ENCODE measurements at regions not wholly inside any gene's neighbourhood (a gene's known extent, or its start where the extent isn't known, plus 50 kb on each side); places are given as distances from the start of the nearest gene placed in this dataset.

GRCh38 chr20:1761116-1761515 lies 103.5 kb upstream of the SIRPG start:
- no peaks in the 10 kb centered on the region for H4K20me1 ChIP-seq (ENCODE audit: low read length)
- ChIA-PET POLR2A (ENCODE audit: unreplicated experiment) (interaction anchor here (0.6 kb wide), 1 partner anchor 86 kb away, joined by 3 read pairs; no protein-coding TSS in a partner anchor), CTCF (interaction anchor here (0.6 kb wide), 1 partner anchor 38 kb away, joined by 3 read pairs; no protein-coding TSS in a partner anchor)
- no peaks in the 10 kb centered on the region for H3K27me3 ChIP-seq (ENCODE audit: low read length)
- H3K9ac ChIP-seq (ENCODE audit: low read length): peak overlapping the region; percentile 31
- H2AFZ ChIP-seq (ENCODE audit: low read length): peak overlapping the region; percentile 46
- TF ChIP-seq CTCF (conservative IDR thresholded peaks at IDR 0.05; ENCODE audit: low read depth, low read length) (no peak), EZH2 (IDR thresholded peaks at IDR 0.05; ENCODE audit: low read length, unreplicated experiment) (no peak), EZH2phosphoT487 (IDR thresholded peaks at IDR 0.05; ENCODE audit: borderline replicate concordance, low read length) (no peak)
- no peaks in the 10 kb centered on the region for H3K9me3 ChIP-seq (ENCODE audit: low read length)
- H3K4me1 ChIP-seq (ENCODE audit: insufficient read depth, low read length): peaks cover 45% of the 10 kb centered on the region
- H3K79me2 ChIP-seq (ENCODE audit: low read length): no peaks in the 10 kb centered on the region
- DNase-seq (peak; percentile 93), ATAC-seq (peak; percentile 79)
- H3K36me3 ChIP-seq (ENCODE audit: low read depth, low read length): no peaks in the 10 kb centered on the region
- no TSS peak for BruUV-seq (replicated peaks)
- H3K27ac ChIP-seq (ENCODE audit: low read length): peak overlapping the region; percentile 64
- peak overlapping the region; percentile 36 for H3K4me2 ChIP-seq (ENCODE audit: low read length)
- no peaks in the 10 kb centered on the region for H3F3A ChIP-seq (ENCODE audit: low read length, unreplicated experiment)
- H3K4me3 ChIP-seq (ENCODE audit: low read length): no peak overlapping the region
- intact Hi-C loops (cut with micrococcal nuclease): loop anchor here (5.0 kb wide), 1 partner anchor 411 kb away; no protein-coding TSS in a partner anchor
- no peaks in the 10 kb centered on the region for H3K9me2 ChIP-seq (replicated peaks; ENCODE audit: low read length)

- H4K20me1 ChIP-seq (ENCODE audit: low read length): no peaks in the 10 kb centered on the region
- H3K4me2 ChIP-seq (ENCODE audit: low read length): no peak overlapping the region
- ChIA-PET CTCF (interaction anchor here (0.6 kb wide), 2 partner anchors 187 to 1114 kb away, joined by 3 read pairs; no protein-coding TSS in a partner anchor), POLR2A (ENCODE audit: unreplicated experiment) (no interaction called here)
- no TSS peak for BruUV-seq (replicated peaks)
- ATAC-seq (no peak), DNase-seq (no peak)
- H3K4me1 ChIP-seq (ENCODE audit: insufficient read depth, low read length): peaks cover 35% of the 10 kb centered on the region
- no peak overlapping the region for H3K4me3 ChIP-seq (ENCODE audit: low read length)
- no peaks in the 10 kb centered on the region for H3K9me2 ChIP-seq (replicated peaks; ENCODE audit: low read length)
- intact Hi-C loops (cut with micrococcal nuclease): no loop called here
- H3F3A ChIP-seq (ENCODE audit: low read length, unreplicated experiment): no peaks in the 10 kb centered on the region
- H3K9me3 ChIP-seq (ENCODE audit: low read length): no peaks in the 10 kb centered on the region
- TF ChIP-seq EZH2phosphoT487 (IDR thresholded peaks at IDR 0.05; ENCODE audit: borderline replicate concordance, low read length) (no peak), EZH2 (IDR thresholded peaks at IDR 0.05; ENCODE audit: low read length, unreplicated experiment) (no peak), CTCF (conservative IDR thresholded peaks at IDR 0.05; ENCODE audit: low read depth, low read length) (no peak)
- H3K79me2 ChIP-seq (ENCODE audit: low read length): no peaks in the 10 kb centered on the region
- no peak overlapping the region for H3K9ac ChIP-seq (ENCODE audit: low read length)
- H3K27me3 ChIP-seq (ENCODE audit: low read length): no peaks in the 10 kb centered on the region
- no peak overlapping the region for H2AFZ ChIP-seq (ENCODE audit: low read length)
- no peak overlapping the region for H3K27ac ChIP-seq (ENCODE audit: low read length)
- H3K36me3 ChIP-seq (ENCODE audit: low read depth, low read length): no peaks in the 10 kb centered on the region
These were observed 101.2 kb upstream of the SIRPG start for GRCh38 chr20:1758765-1759164.

Data from PC-3 (cell line).